NB4 (cell line): ENCODE measurements at regions not wholly inside any gene's neighbourhood (a gene's known extent, or its start where the extent isn't known, plus 50 kb on each side); places are given as distances from the start of the nearest gene placed in this dataset.

Source experiments
- MYC ChIP-seq: IDR thresholded peaks from 2 replicates; pipeline ENCODE4 v1.6.1; 2011; ENCODE audit warnings: low read depth, low read length
- POLR2A ChIP-seq: IDR thresholded peaks from 2 replicates; pipeline ENCODE4 v1.6.1; 2011; ENCODE audit warnings: mild to moderate bottlenecking; ENCODE audit not compliant: insufficient read length; ENCODE audit errors: extremely low read depth
- TF ChIP-seq, protein P1 (sequence below): IDR thresholded peaks from one replicate; pipeline ENCODE4 v1.5.1; 2012; ENCODE audit warnings: low read depth, low read length
- TF ChIP-seq, protein P2 (sequence below): IDR thresholded peaks from 2 replicates; pipeline ENCODE4 v1.6.1; 2011; ENCODE audit warnings: low read depth, low read length

DNA sequence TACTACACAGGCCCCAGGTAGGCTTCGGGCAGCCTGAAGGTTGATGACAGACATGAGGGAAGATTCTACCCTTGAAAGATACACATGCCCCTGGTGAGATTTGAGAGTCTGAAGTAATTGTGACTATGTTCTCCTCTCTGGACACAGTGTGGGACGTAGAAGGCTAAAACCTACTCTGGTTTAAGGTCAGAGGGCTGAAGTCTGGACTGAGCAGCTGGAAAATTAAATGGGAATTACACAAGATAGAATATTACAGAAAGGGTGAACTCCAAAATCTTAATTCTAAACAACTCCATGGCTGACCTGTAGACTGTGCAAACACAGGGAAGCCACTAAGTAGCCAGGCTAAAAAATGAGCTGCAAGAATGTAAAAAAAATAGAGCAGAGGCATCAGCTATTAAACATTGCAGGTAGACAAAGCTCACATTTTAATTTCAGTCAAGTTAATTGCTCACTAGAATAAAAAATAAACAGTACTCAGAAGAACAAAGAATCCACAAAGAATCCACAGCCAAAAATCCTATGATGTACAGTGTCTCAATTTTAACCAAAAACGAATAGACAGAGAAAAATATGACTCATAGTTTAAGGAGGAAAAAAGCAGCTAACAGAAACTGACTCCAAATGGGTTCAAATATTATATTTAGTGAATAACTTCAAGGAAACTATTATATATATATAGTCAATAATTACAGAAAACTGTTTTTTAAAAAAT lies 170.4 kb downstream of the PCDH18 start:
- TF ChIP-seq, protein P1, sequence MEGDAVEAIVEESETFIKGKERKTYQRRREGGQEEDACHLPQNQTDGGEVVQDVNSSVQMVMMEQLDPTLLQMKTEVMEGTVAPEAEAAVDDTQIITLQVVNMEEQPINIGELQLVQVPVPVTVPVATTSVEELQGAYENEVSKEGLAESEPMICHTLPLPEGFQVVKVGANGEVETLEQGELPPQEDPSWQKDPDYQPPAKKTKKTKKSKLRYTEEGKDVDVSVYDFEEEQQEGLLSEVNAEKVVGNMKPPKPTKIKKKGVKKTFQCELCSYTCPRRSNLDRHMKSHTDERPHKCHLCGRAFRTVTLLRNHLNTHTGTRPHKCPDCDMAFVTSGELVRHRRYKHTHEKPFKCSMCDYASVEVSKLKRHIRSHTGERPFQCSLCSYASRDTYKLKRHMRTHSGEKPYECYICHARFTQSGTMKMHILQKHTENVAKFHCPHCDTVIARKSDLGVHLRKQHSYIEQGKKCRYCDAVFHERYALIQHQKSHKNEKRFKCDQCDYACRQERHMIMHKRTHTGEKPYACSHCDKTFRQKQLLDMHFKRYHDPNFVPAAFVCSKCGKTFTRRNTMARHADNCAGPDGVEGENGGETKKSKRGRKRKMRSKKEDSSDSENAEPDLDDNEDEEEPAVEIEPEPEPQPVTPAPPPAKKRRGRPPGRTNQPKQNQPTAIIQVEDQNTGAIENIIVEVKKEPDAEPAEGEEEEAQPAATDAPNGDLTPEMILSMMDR: no peak
- TF ChIP-seq POLR2A (no peak), MYC (no peak)
- TF ChIP-seq, protein P2, sequence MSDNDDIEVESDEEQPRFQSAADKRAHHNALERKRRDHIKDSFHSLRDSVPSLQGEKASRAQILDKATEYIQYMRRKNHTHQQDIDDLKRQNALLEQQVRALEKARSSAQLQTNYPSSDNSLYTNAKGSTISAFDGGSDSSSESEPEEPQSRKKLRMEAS: no peak
